H1 (cell line): ENCODE measurements at regions not wholly inside any gene's neighbourhood (a gene's known extent, or its start where the extent isn't known, plus 50 kb on each side); places are given as distances from the start of the nearest gene placed in this dataset.

Experiments used
- CTCF ChIA-PET: fragments of 300-600 bp; sonication (Branson Sonifier 250); formaldehyde crosslinking; loops from one replicate; lab custom pipeline; 2021; ENCODE audit not compliant: partially characterized antibody; lab: Charles Lee
- POLR2A ChIA-PET: fragments of 300-600 bp; sonication (Branson Sonifier 250); formaldehyde crosslinking; loops from one replicate; lab custom pipeline; 2021; ENCODE audit warnings: inconsistent platforms; ENCODE audit not compliant: partially characterized antibody; lab: Charles Lee
- DNase-seq, 2 experiments: peaks; one replicate each; pipeline versions ENCODE4 v3.0.0 to v3.0.0-alpha.2; 2010 to 2022; ENCODE audit warnings: low spot score in 2 of 2, low read depth in 1 of 2, mixed read lengths in 1 of 2
- FAIRE-seq: peaks from 2 replicates; lab custom pipeline; 2011; peaks lifted over from hg19 to GRCh38; lab: Jason Lieb, UNC
- H2AFZ ChIP-seq: 2 replicates; pipeline ENCODE4 v1.8.1; 2012; ENCODE audit warnings: low read length, inconsistent platforms
- H2AK5ac ChIP-seq: 2 replicates; pipeline ENCODE4 v1.6.1; 2013; ENCODE audit warnings: low read depth, low read length
- H2BK120ac ChIP-seq: replicated peaks from 2 replicates; pipeline ENCODE3; 2013; ENCODE audit warnings: low read depth, low read length, inconsistent platforms
- H2BK12ac ChIP-seq: 2 replicates; pipeline ENCODE4 v1.6.1; 2013; ENCODE audit warnings: low read depth, low read length
- H2BK15ac ChIP-seq: 2 replicates; pipeline ENCODE4 v1.6.1; 2013; ENCODE audit warnings: low read length
- H2BK20ac ChIP-seq: 2 replicates; pipeline ENCODE4 v1.6.1; 2013; ENCODE audit warnings: low read length
- H2BK5ac ChIP-seq: 2 replicates; pipeline ENCODE4 v1.6.1; 2013; ENCODE audit warnings: low read depth, low read length
- H3K14ac ChIP-seq: 2 replicates; pipeline ENCODE4 v1.6.1; 2013; ENCODE audit warnings: inconsistent platforms; ENCODE audit not compliant: insufficient read length
- H3K18ac ChIP-seq: 2 replicates; pipeline ENCODE4 v1.6.1; 2013; ENCODE audit warnings: low read length; ENCODE audit errors: extremely low read depth
- H3K23ac ChIP-seq: 2 replicates; pipeline ENCODE4 v1.6.1; 2013; ENCODE audit warnings: inconsistent platforms; ENCODE audit not compliant: insufficient read length
- H3K23me2 ChIP-seq: 2 replicates; pipeline ENCODE4 v1.6.1; 2013; ENCODE audit warnings: low read depth, low read length
- H3K27ac ChIP-seq: 2 replicates; pipeline ENCODE4 v1.6.1; 2011; ENCODE audit warnings: low read depth, low read length, inconsistent platforms
- H3K27me3 ChIP-seq, 4 experiments: replicated peaks in 1 of 4; 1 replicate in 1 of 4; 2 replicates in 3 of 4; pipeline versions ENCODE4 v1.6.1 to v1.8.1; 2011 to 2013; ENCODE audit warnings: low read length in 3 of 4, mild to moderate bottlenecking in 3 of 4, inconsistent platforms in 2 of 4, mixed read lengths in 2 of 4, moderate library complexity in 1 of 4; ENCODE audit not compliant: control insufficient read depth in 3 of 4, insufficient read depth in 3 of 4; ENCODE audit errors: extremely low read depth in 1 of 4
- H3K36me3 ChIP-seq, 4 experiments: 2 replicates each; pipeline versions ENCODE4 v1.6.1 to v1.8.1; 2011 to 2013; ENCODE audit warnings: mild to moderate bottlenecking in 4 of 4, low read length in 3 of 4, moderate library complexity in 2 of 4, control low read depth in 1 of 4, inconsistent platforms in 1 of 4; ENCODE audit not compliant: insufficient read depth in 4 of 4, control insufficient read depth in 2 of 4
- H3K4ac ChIP-seq: replicated peaks from 2 replicates; pipeline ENCODE3; 2013; ENCODE audit warnings: low read length, low read depth, mixed read lengths, inconsistent platforms; ENCODE audit not compliant: insufficient read length
- H3K4me1 ChIP-seq, 4 experiments: replicated peaks in 1 of 4; 1 replicate in 1 of 4; 2 replicates in 3 of 4; pipeline versions ENCODE4 v1.6.1 to v1.8.1; 2011 to 2013; ENCODE audit warnings: low read length in 3 of 4, inconsistent platforms in 2 of 4, mixed read lengths in 1 of 4; ENCODE audit not compliant: insufficient read depth in 4 of 4, control insufficient read depth in 3 of 4
- H3K4me2 ChIP-seq, 2 experiments: 2 replicates each; pipeline versions ENCODE4 v1.6.1 to v1.8.1; 2011 to 2013; ENCODE audit warnings: low read depth in 2 of 2, low read length in 2 of 2, control low read depth in 1 of 2, inconsistent platforms in 1 of 2, mild to moderate bottlenecking in 1 of 2; ENCODE audit not compliant: insufficient read depth in 1 of 2
- H3K4me3 ChIP-seq, 4 experiments: fragments of 200-600, 300-600 bp in 1 of 4; sonication (generic), shearing (Covaris generic), sonication (Bioruptor Twin) in 1 of 4; 2 replicates each; pipeline versions ENCODE4 v1.5.1 to v1.8.1; 2011 to 2016; ENCODE audit warnings: low read length in 4 of 4, low read depth in 3 of 4, control low read depth in 2 of 4, inconsistent platforms in 2 of 4, mild to moderate bottlenecking in 2 of 4, mixed read lengths in 1 of 4, moderate library complexity in 1 of 4; ENCODE audit not compliant: insufficient read depth in 2 of 4; ENCODE audit errors: extremely low read depth in 1 of 4
- H3K56ac ChIP-seq: replicated peaks from 2 replicates; pipeline ENCODE3; 2013; ENCODE audit warnings: low read depth, mild to moderate bottlenecking, mixed read lengths, low read length, inconsistent platforms; ENCODE audit not compliant: insufficient read length
- H3K79me1 ChIP-seq: 2 replicates; pipeline ENCODE4 v1.6.1; 2013; ENCODE audit warnings: low read depth, low read length, control low read depth
- H3K79me2 ChIP-seq, 2 experiments: 2 replicates each; pipeline versions ENCODE4 v1.6.1 to v1.8.1; 2012 to 2013; ENCODE audit warnings: low read length in 2 of 2, mild to moderate bottlenecking in 2 of 2, inconsistent platforms in 1 of 2; ENCODE audit not compliant: insufficient read depth in 2 of 2, control insufficient read depth in 1 of 2
- H3K9ac ChIP-seq, 4 experiments: replicated peaks in 1 of 4; 1 replicate in 1 of 4; 2 replicates in 3 of 4; pipeline versions ENCODE4 v1.6.1 to v1.8.1; 2011 to 2013; ENCODE audit warnings: low read depth in 3 of 4, low read length in 3 of 4, control low read depth in 2 of 4, mild to moderate bottlenecking in 2 of 4, moderate library complexity in 2 of 4, inconsistent platforms in 1 of 4; ENCODE audit errors: extremely low read depth in 1 of 4
- H3K9me3 ChIP-seq, 2 experiments: 2 replicates each; pipeline versions ENCODE4 v1.6.1 to v1.8.1; 2012 to 2013; ENCODE audit warnings: mild to moderate bottlenecking in 2 of 2, moderate library complexity in 2 of 2, control low read depth in 1 of 2, inconsistent platforms in 1 of 2, low read depth in 1 of 2, low read length in 1 of 2, mixed read lengths in 1 of 2; ENCODE audit not compliant: insufficient read depth in 2 of 2
- H4K20me1 ChIP-seq, 2 experiments: replicated peaks in 1 of 2; 2 replicates each; pipeline versions ENCODE3 to v1.8.1; 2011 to 2013; ENCODE audit warnings: inconsistent platforms in 2 of 2, low read length in 2 of 2, mild to moderate bottlenecking in 1 of 2; ENCODE audit not compliant: insufficient read depth in 2 of 2, control insufficient read depth in 1 of 2
- H4K5ac ChIP-seq: 2 replicates; pipeline ENCODE4 v1.6.1; 2013; ENCODE audit warnings: low read length, low read depth, mixed read lengths, inconsistent platforms; ENCODE audit not compliant: insufficient read length
- H4K8ac ChIP-seq: 2 replicates; pipeline ENCODE4 v1.8.0; 2013; ENCODE audit warnings: mild to moderate bottlenecking, moderate library complexity, low read length, inconsistent platforms; ENCODE audit not compliant: insufficient read depth; ENCODE audit errors: extremely low read depth
- H4K91ac ChIP-seq: replicated peaks from 2 replicates; pipeline ENCODE3; 2013; ENCODE audit warnings: low read length, mixed read lengths, inconsistent platforms; ENCODE audit not compliant: insufficient read length
- ASH2L ChIP-seq: fragments of 200-600, 300-600 bp; sonication (generic); IDR thresholded peaks from one replicate; pipeline ENCODE4 v1.7.1; 2017; ENCODE audit warnings: low read length
- BRCA1 ChIP-seq: IDR thresholded peaks from 2 replicates; pipeline ENCODE4 v1.6.1; 2012; ENCODE audit warnings: low read depth, low read length, improper control_type of control experiment
- CBX5 ChIP-seq: fragments of 300-800, 300-1000 bp; sonication (generic); IDR thresholded peaks from 2 replicates; pipeline ENCODE4 v1.7.1; 2016; ENCODE audit warnings: antibody characterized with exemption, low read length, low read depth
- CEBPB ChIP-seq: IDR thresholded peaks from 2 replicates; pipeline ENCODE4 v1.6.1; 2012; ENCODE audit warnings: low read depth, low read length
- EP300 ChIP-seq, 2 experiments: IDR thresholded peaks; 1 replicate in 1 of 2; 2 replicates in 1 of 2; pipeline ENCODE4 v1.6.1; 2011 to 2012; ENCODE audit warnings: low read depth in 2 of 2, low read length in 2 of 2, mild to moderate bottlenecking in 2 of 2, borderline replicate concordance in 1 of 2, inconsistent platforms in 1 of 2, moderate library complexity in 1 of 2
- HDAC2 ChIP-seq, 2 experiments: fragments of 300-600 bp in 1 of 2; sonication (generic) in 1 of 2; IDR thresholded peaks; 2 replicates each; pipeline ENCODE4 v1.6.1; 2011 to 2012; ENCODE audit warnings: low read depth in 2 of 2, low read length in 2 of 2, mild to moderate bottlenecking in 2 of 2, moderate library complexity in 2 of 2, borderline replicate concordance in 1 of 2, inconsistent platforms in 1 of 2
- JUN ChIP-seq: IDR thresholded peaks from 2 replicates; pipeline ENCODE4 v1.6.1; 2011; ENCODE audit warnings: low read depth, mild to moderate bottlenecking, improper control_type of control experiment, low read length
- SAP30 ChIP-seq: fragments of 300-600 bp; sonication (generic); IDR thresholded peaks from 2 replicates; pipeline ENCODE4 v1.7.1; 2012; ENCODE audit warnings: low read length, moderate library complexity, mild to moderate bottlenecking, inconsistent platforms; ENCODE audit not compliant: insufficient read depth, insufficient replicate concordance
- SIX5 ChIP-seq: IDR thresholded peaks from 2 replicates; pipeline ENCODE4 v1.6.1; 2011; ENCODE audit warnings: mild to moderate bottlenecking, low read depth, low read length
- SRF ChIP-seq: IDR thresholded peaks from 2 replicates; pipeline ENCODE4 v1.6.1; 2011; ENCODE audit warnings: mild to moderate bottlenecking, low read depth, low read length, moderate library complexity
- WGBS, 2 experiments: shearing (Covaris generic) in 1 of 2; methylation state at CpG; one replicate each; pipeline versions ENCODE4 v1.1.6 to v1.1.7; 2013 to 2015; ENCODE audit warnings: low lambda C conversion rate in 2 of 2, mixed read lengths in 2 of 2, inconsistent platforms in 1 of 2, low coverage in 1 of 2, missing lambda C conversion rate in 1 of 2; ENCODE audit not compliant: insufficient replicate concordance in 2 of 2, insufficient coverage in 1 of 2, insufficient read length in 1 of 2; ENCODE audit errors: extremely low coverage in 1 of 2, missing lambda C conversion rate in 1 of 2; 5-methylcytosine and 5-hydroxymethylcytosine counted together
- TF ChIP-seq, protein P1 (sequence below): IDR thresholded peaks from 2 replicates; pipeline ENCODE4 v1.6.1; 2012; ENCODE audit warnings: inconsistent platforms
- TF ChIP-seq, protein P2 (sequence below): IDR thresholded peaks from 2 replicates; pipeline ENCODE4 v1.6.1; 2011; ENCODE audit warnings: low read length, improper control_type of control experiment

DNA sequence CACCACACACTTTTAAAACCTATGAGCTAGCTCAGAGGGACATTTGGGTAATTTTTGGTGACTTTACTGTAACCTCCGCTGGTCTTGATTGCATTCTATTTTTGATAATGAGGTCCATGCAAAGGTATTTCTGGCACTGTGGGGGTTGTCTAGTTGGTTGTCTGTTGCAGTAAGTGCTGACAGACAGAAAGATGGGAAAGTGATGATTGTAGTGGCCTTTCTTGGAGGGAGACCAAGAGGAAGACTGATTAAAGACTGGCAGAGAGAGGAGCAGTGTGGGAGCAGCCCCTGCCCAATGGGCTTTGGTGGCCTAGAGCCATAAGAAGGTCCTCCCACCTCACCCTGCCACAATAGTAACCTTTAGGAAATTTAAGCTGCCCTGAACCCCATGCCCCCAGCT lies 173.4 kb upstream of the CTBP2 start:
- no peaks in the 10 kb centered on the region for H3K79me2 ChIP-seq
- H4K5ac ChIP-seq = no peak overlapping the region
- no peaks in the 10 kb centered on the region for H3K23me2 ChIP-seq
- no peak overlapping the region for H4K91ac ChIP-seq
- no peak overlapping the region for H3K9ac ChIP-seq
- peaks cover 0 to 3% (median 0%) of the 10 kb centered on the region in 4 experiments; a peak in 1 of 7 replicates for H3K4me1 ChIP-seq
- no peak overlapping the region for H3K14ac ChIP-seq
- H2BK12ac ChIP-seq = no peak overlapping the region
- H2BK120ac ChIP-seq = no peak overlapping the region
- ChIA-PET POLR2A (no interaction called here), CTCF (interaction anchor here (0.8 to 2.3 kb wide), 2 partner anchors 9 to 72 kb away, joined by 3 to 15 read pairs; no protein-coding TSS in a partner anchor)
- no peaks in the 10 kb centered on the region for H3K36me3 ChIP-seq
- no peak overlapping the region for H2BK15ac ChIP-seq
- no peak overlapping the region for H3K23ac ChIP-seq
- H2BK20ac ChIP-seq = no peak overlapping the region
- no peak overlapping the region for H3K27ac ChIP-seq
- H3K4me2 ChIP-seq = no peak overlapping the region
- no peaks in the 10 kb centered on the region for H3K9me3 ChIP-seq
- H3K79me1 ChIP-seq = no peaks in the 10 kb centered on the region
- FAIRE-seq (no peak), DNase-seq (no peak)
- no peak overlapping the region for H2BK5ac ChIP-seq
- H4K8ac ChIP-seq = no peak overlapping the region
- no peaks in the 10 kb centered on the region for H4K20me1 ChIP-seq
- WGBS, 2 experiments = 86% methylated on average over 1 of the region's 1 CpG; no CpG with 5 or more reads in 1 of the 2 experiments
- H3K56ac ChIP-seq = no peak overlapping the region
- H3K27me3 ChIP-seq = no peaks in the 10 kb centered on the region
- H2AK5ac ChIP-seq = no peak overlapping the region
- H3K18ac ChIP-seq = no peak overlapping the region
- no peak overlapping the region for H2AFZ ChIP-seq
- H3K4me3 ChIP-seq = no peak overlapping the region
- H3K4ac ChIP-seq = no peak overlapping the region
- TF ChIP-seq ASH2L (no peak), SIX5 (no peak), HDAC2 (IDR thresholded peaks at IDR 0.05; ENCODE audit: borderline replicate concordance in 1 of 2, low read depth in 2 of 2, low read length in 2 of 2) (no peak), BRCA1 (no peak), CEBPB (no peak), CBX5 (no peak), SAP30 (no peak), EP300 (IDR thresholded peaks at IDR 0.05; ENCODE audit: borderline replicate concordance in 1 of 2, low read depth in 2 of 2, low read length in 2 of 2) (no peak), SRF (no peak), JUN (no peak)
- TF ChIP-seq, protein P1, sequence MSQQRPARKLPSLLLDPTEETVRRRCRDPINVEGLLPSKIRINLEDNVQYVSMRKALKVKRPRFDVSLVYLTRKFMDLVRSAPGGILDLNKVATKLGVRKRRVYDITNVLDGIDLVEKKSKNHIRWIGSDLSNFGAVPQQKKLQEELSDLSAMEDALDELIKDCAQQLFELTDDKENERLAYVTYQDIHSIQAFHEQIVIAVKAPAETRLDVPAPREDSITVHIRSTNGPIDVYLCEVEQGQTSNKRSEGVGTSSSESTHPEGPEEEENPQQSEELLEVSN = no peak
- TF ChIP-seq, protein P2, sequence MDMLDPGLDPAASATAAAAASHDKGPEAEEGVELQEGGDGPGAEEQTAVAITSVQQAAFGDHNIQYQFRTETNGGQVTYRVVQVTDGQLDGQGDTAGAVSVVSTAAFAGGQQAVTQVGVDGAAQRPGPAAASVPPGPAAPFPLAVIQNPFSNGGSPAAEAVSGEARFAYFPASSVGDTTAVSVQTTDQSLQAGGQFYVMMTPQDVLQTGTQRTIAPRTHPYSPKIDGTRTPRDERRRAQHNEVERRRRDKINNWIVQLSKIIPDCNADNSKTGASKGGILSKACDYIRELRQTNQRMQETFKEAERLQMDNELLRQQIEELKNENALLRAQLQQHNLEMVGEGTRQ = no peak
